ENCODE measurements at regions not wholly inside any gene's neighbourhood (a gene's known extent, or its start where the extent isn't known, plus 50 kb on each side); places are given as distances from the start of the nearest gene placed in this dataset.

DNA sequence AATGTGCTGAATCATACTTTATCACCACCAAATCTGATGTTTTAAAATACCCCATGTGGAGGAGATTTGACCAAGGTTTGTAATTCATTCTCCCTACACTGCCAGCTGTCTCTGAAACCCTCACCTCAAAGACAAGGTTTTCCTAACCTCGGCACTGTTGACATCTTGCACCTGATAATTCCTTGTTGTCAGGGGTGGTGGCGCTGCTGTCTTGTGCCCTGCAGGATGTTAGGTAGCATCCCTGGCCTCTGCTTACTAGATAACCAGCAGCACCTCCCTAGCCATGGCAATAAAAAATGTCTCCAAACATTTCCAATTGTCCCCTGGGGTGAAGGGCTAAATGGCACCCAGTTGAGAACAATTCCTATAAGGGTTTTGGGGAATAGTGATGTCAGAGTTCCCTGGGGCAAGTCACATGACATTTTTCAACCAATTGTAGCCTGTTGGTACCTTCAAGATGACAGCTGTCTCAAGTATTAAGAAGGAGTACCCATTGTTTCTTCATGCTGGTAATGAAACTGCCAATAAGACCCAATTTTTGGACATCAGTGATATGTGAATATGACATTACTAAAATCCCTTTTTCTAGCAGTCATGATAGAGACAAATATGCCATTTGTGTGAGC is 160.6 kb upstream of the PLCXD3 start:
- TF ChIP-seq, protein P1, sequence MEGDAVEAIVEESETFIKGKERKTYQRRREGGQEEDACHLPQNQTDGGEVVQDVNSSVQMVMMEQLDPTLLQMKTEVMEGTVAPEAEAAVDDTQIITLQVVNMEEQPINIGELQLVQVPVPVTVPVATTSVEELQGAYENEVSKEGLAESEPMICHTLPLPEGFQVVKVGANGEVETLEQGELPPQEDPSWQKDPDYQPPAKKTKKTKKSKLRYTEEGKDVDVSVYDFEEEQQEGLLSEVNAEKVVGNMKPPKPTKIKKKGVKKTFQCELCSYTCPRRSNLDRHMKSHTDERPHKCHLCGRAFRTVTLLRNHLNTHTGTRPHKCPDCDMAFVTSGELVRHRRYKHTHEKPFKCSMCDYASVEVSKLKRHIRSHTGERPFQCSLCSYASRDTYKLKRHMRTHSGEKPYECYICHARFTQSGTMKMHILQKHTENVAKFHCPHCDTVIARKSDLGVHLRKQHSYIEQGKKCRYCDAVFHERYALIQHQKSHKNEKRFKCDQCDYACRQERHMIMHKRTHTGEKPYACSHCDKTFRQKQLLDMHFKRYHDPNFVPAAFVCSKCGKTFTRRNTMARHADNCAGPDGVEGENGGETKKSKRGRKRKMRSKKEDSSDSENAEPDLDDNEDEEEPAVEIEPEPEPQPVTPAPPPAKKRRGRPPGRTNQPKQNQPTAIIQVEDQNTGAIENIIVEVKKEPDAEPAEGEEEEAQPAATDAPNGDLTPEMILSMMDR (IDR thresholded peaks at IDR 0.05): no peak
- TF ChIP-seq POLR2A (IDR thresholded peaks at IDR 0.05): no peak
